ENCODE measurements at regions not wholly inside any gene's neighbourhood (a gene's known extent, or its start where the extent isn't known, plus 50 kb on each side); places are given as distances from the start of the nearest gene placed in this dataset.
"Not testable (repeated sequence)": the region's sequence is repeated elsewhere in the genome, so short reads cannot be mapped to it uniquely, and the experiment has no call there.

DNA sequence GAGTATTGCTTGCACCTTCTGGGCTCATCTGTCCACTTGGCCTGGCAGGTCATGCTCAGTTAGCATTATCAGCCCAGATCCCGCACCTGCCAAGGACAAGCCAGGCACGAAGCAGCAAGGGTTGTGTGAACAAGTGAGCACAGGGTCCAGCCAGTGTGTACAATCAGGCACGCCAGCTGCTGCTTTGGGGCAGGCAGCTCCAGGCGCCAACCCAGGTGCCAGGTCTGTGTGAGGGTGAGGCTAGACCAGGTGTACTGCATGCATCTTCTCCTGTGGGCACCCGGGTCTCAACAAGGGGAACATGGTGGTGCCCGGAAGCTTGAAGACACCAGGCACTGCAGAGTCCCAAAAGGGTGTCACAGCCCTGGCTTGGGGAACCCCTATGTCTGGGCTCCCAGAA, 1446.8 kb downstream of the PCDH9 start:
- TF ChIP-seq, protein P1, sequence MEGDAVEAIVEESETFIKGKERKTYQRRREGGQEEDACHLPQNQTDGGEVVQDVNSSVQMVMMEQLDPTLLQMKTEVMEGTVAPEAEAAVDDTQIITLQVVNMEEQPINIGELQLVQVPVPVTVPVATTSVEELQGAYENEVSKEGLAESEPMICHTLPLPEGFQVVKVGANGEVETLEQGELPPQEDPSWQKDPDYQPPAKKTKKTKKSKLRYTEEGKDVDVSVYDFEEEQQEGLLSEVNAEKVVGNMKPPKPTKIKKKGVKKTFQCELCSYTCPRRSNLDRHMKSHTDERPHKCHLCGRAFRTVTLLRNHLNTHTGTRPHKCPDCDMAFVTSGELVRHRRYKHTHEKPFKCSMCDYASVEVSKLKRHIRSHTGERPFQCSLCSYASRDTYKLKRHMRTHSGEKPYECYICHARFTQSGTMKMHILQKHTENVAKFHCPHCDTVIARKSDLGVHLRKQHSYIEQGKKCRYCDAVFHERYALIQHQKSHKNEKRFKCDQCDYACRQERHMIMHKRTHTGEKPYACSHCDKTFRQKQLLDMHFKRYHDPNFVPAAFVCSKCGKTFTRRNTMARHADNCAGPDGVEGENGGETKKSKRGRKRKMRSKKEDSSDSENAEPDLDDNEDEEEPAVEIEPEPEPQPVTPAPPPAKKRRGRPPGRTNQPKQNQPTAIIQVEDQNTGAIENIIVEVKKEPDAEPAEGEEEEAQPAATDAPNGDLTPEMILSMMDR (IDR thresholded peaks at IDR 0.05), result no peak
- Histone ChIP-seq H3K79me2 (no peaks in the 10 kb centered on the region), H3K9me3 (ENCODE audit: control insufficient read depth, low read length) (no peaks in the 10 kb centered on the region)

DNA sequence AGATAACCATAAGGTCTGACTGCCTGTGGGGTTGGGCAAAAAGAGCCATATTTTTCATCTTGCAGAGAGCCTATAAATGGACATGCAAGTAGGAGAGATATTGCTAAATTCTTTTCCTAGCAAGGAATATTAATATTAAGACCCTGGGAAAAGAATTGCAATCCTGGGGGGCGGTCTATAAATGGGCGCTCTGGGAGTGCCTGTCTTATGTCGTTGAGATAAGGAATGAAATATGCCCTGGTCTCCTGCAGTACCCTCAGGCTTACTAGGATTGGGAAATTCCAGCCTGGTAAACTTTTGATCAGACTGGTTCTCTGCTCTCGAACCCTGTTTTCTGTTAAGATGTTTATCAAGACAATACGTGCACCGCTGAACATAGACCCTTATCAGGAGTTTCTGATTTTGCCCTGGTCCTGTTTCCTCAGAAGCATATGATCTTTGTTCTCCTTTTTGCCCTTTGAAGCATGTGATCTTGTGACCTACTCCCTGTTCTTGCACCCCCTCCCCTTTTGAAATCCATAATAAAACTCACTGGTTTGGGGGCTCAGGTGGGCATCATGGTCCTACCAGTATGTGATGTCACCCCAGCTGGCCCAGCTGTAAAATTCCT, 1458.3 kb downstream of the PCDH9 start:
- H3K27ac ChIP-seq; H3K9me3 ChIP-seq (ENCODE audit: control insufficient read depth, low read length); H3K4me3 ChIP-seq (ENCODE audit: low read depth, low read length); H3K9ac ChIP-seq; H2AFZ ChIP-seq; H3K36me3 ChIP-seq (ENCODE audit: control insufficient read depth, insufficient read depth, low read length); H3K4me2 ChIP-seq (ENCODE audit: low read length); H3K79me2 ChIP-seq; H3K4me1 ChIP-seq; H3K27me3 ChIP-seq (ENCODE audit: control insufficient read depth, insufficient read depth, low read length): not testable (repeated sequence)

More for the DNA sequence above, 1446.8 kb downstream of the PCDH9 start:
- H3K4me3 ChIP-seq (ENCODE audit: low read depth, low read length), result no peak overlapping the region
- H3K4me2 ChIP-seq (ENCODE audit: low read length), result no peak overlapping the region
- no peaks in the 10 kb centered on the region for H3K4me1 ChIP-seq
- H3K36me3 ChIP-seq (ENCODE audit: control insufficient read depth, insufficient read depth, low read length), result no peaks in the 10 kb centered on the region
- no peak overlapping the region for H3K9ac ChIP-seq
- no peak overlapping the region for H3K27ac ChIP-seq
- no peaks in the 10 kb centered on the region for H3K27me3 ChIP-seq (ENCODE audit: control insufficient read depth, insufficient read depth, low read length)
- no peak overlapping the region for H2AFZ ChIP-seq

DNA sequence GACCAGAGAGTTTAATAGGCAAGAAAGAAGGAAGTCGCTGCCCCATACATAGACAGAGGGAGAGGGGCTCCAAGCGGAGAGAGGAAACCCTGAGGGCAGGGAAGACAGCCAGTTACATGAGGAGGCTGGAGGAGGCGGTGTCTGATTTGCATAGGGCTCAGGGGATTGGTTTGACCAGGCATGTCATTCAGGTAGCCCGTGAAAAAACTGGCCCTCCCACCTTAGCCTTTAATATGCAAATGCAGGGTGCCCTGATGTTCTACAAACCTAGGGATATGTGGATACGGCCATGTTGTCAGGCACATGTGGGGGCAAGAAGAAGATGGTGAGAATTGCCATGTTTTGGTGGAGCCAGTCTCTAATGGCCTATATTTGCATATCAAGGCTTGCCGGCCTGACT, 1461.6 kb downstream of the PCDH9 start:
- no peak overlapping the region for H3K4me3 ChIP-seq (ENCODE audit: low read depth, low read length)
- H3K79me2 ChIP-seq, result no peaks in the 10 kb centered on the region
- no peak overlapping the region for H3K9ac ChIP-seq
- no peaks in the 10 kb centered on the region for H3K4me1 ChIP-seq
- no peaks in the 10 kb centered on the region for H3K36me3 ChIP-seq (ENCODE audit: control insufficient read depth, insufficient read depth, low read length)
- no peaks in the 10 kb centered on the region for H3K9me3 ChIP-seq (ENCODE audit: control insufficient read depth, low read length)
- TF ChIP-seq, protein P1 (IDR thresholded peaks at IDR 0.05), result no peak
- no peak overlapping the region for H3K4me2 ChIP-seq (ENCODE audit: low read length)
- H3K27me3 ChIP-seq (ENCODE audit: control insufficient read depth, insufficient read depth, low read length), result no peaks in the 10 kb centered on the region
- H3K27ac ChIP-seq, result no peak overlapping the region
- no peak overlapping the region for H2AFZ ChIP-seq

DNA sequence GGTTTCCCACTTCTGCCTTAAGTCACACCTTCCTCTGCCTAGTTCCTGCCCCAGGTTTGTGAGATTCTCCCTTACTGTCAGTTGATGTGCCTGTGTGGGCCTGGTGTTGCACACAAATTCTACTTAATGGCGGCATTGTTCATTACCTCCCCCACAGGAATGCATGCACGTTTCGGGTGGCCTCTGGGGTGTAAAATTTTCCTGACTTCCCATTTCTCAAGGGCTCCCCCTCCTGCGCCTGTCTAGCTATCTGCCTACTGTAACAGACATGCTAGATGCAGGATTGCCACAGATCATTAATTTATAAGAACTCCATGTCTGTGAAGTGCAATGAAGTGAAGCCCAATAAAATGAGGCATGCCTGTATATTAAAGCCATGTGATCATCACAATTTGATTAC, 1466.3 kb downstream of the PCDH9 start:
- H3K27me3 ChIP-seq (ENCODE audit: control insufficient read depth, insufficient read depth, low read length), result no peaks in the 10 kb centered on the region
- H3K9ac ChIP-seq, result no peak overlapping the region
- TF ChIP-seq, protein P1 (IDR thresholded peaks at IDR 0.05), result no peak
- no peak overlapping the region for H2AFZ ChIP-seq
- no peaks in the 10 kb centered on the region for H3K36me3 ChIP-seq (ENCODE audit: control insufficient read depth, insufficient read depth, low read length)
- no peak overlapping the region for H3K4me3 ChIP-seq (ENCODE audit: low read depth, low read length)
- no peak overlapping the region for H3K27ac ChIP-seq
- no peaks in the 10 kb centered on the region for H3K9me3 ChIP-seq (ENCODE audit: control insufficient read depth, low read length)
- H3K4me1 ChIP-seq, result no peaks in the 10 kb centered on the region
- no peaks in the 10 kb centered on the region for H3K79me2 ChIP-seq
- no peak overlapping the region for H3K4me2 ChIP-seq (ENCODE audit: low read length)

DNA sequence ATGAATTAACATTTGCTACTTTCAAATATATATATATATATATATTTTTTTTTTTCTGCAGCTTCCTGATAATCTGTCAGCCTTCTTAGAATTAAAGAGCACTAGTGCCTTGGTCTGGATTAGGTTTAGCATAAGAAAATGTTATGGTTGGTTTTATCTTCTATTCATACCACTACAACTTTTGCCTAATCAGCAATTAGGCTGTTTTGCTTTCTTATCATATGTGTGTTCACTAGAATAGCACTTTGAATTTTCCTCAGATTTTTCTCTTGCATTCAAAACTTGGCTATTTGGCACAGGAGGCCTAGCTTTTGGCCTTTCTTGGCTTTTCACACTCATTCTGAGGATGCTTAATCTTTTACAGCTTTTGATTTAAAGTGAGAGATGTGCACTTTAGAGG, 1468.1 kb downstream of the PCDH9 start:
- H3K4me2 ChIP-seq (ENCODE audit: low read length), result no peak overlapping the region
- no peaks in the 10 kb centered on the region for H3K79me2 ChIP-seq
- TF ChIP-seq, protein P1 (IDR thresholded peaks at IDR 0.05), result no peak
- H3K9ac ChIP-seq, result no peak overlapping the region
- no peaks in the 10 kb centered on the region for H3K4me1 ChIP-seq
- H3K27ac ChIP-seq, result no peak overlapping the region
- no peak overlapping the region for H3K4me3 ChIP-seq (ENCODE audit: low read depth, low read length)
- H3K36me3 ChIP-seq (ENCODE audit: control insufficient read depth, insufficient read depth, low read length), result no peaks in the 10 kb centered on the region
- no peaks in the 10 kb centered on the region for H3K27me3 ChIP-seq (ENCODE audit: control insufficient read depth, insufficient read depth, low read length)
- no peak overlapping the region for H2AFZ ChIP-seq
- H3K9me3 ChIP-seq (ENCODE audit: control insufficient read depth, low read length), result no peaks in the 10 kb centered on the region

All from parathyroid adenoma (tissue), 2 donors.